Left forelimb (tissue), 1 donor: ENCODE measurements at regions not wholly inside any gene's neighbourhood (a gene's known extent, or its start where the extent isn't known, plus 50 kb on each side); places are given as distances from the start of the nearest gene placed in this dataset.
"Not testable (repeated sequence)": the region's sequence is repeated elsewhere in the genome, so short reads cannot be mapped to it uniquely, and the experiment has no call there.

Source experiments
- DNase-seq: peaks from one replicate; pipeline ENCODE4 v3.0.0-alpha.2; 2018; ENCODE audit warnings: low spot score

GRCh38 chr4:29117231-29117722 is 1602.9 kb upstream of the PCDH7 start:
- not testable (repeated sequence) for DNase-seq

GRCh38 chr4:29121586-29121985 is 1598.6 kb upstream of the PCDH7 start:
- DNase-seq: no peak

- no peak for DNase-seq
These were observed 1591.4 kb upstream of the PCDH7 start for GRCh38 chr4:29128810-29129209.

- DNase-seq: no peak
These were observed 1588.9 kb upstream of the PCDH7 start for GRCh38 chr4:29131304-29131703.

- no peak for DNase-seq
These were observed 1577.5 kb upstream of the PCDH7 start for GRCh38 chr4:29142708-29143107.

- no peak for DNase-seq
These were observed 1568.6 kb upstream of the PCDH7 start for GRCh38 chr4:29151584-29151983.

- DNase-seq: no peak
These were observed 1566.5 kb upstream of the PCDH7 start for GRCh38 chr4:29153642-29154041.

GRCh38 chr4:29175291-29175690 is 1544.9 kb upstream of the PCDH7 start:
- no peak for DNase-seq

- DNase-seq: no peak
These were observed 1521.1 kb upstream of the PCDH7 start for GRCh38 chr4:29199025-29199424.

GRCh38 chr4:29199485-29199884 is 1520.7 kb upstream of the PCDH7 start:
- DNase-seq: no peak

- no peak for DNase-seq
These were observed 1507.1 kb upstream of the PCDH7 start for GRCh38 chr4:29213020-29213419.

- no peak for DNase-seq
These were observed 1499.4 kb upstream of the PCDH7 start for GRCh38 chr4:29220761-29221160.

GRCh38 chr4:29224911-29225310 is 1495.3 kb upstream of the PCDH7 start:
- no peak for DNase-seq

GRCh38 chr4:29240641-29241040 is 1479.5 kb upstream of the PCDH7 start:
- DNase-seq: no peak

GRCh38 chr4:29243054-29243453 is 1477.1 kb upstream of the PCDH7 start:
- DNase-seq: no peak

- DNase-seq: no peak
These were observed 1476.3 kb upstream of the PCDH7 start for GRCh38 chr4:29243851-29244250.

GRCh38 chr4:29259556-29259955 is 1460.6 kb upstream of the PCDH7 start:
- no peak for DNase-seq

- no peak for DNase-seq
These were observed 1457.2 kb upstream of the PCDH7 start for GRCh38 chr4:29262986-29263385.

- DNase-seq: no peak
These were observed 1444.0 kb upstream of the PCDH7 start for GRCh38 chr4:29276150-29276549.

- no peak for DNase-seq
These were observed 1442.8 kb upstream of the PCDH7 start for GRCh38 chr4:29277381-29277780.

GRCh38 chr4:29278585-29278984 is 1441.6 kb upstream of the PCDH7 start:
- no peak for DNase-seq

GRCh38 chr4:29289118-29289517 is 1431.1 kb upstream of the PCDH7 start:
- no peak for DNase-seq

GRCh38 chr4:29295280-29295679 is 1424.9 kb upstream of the PCDH7 start:
- no peak for DNase-seq

- no peak for DNase-seq
These were observed 1415.6 kb upstream of the PCDH7 start for GRCh38 chr4:29304595-29304994.

- DNase-seq: no peak
These were observed 1412.9 kb upstream of the PCDH7 start for GRCh38 chr4:29307256-29307655.
